GM21367 (cell line): ENCODE measurements at regions not wholly inside any gene's neighbourhood (a gene's known extent, or its start where the extent isn't known, plus 50 kb on each side); places are given as distances from the start of the nearest gene placed in this dataset.

Experiments
- ATAC-seq: cut with Tn5 transposase; IDR thresholded peaks from one replicate; pipeline ENCODE4 v1.9.1; 2021; ENCODE audit not compliant: unreplicated experiment

DNA sequence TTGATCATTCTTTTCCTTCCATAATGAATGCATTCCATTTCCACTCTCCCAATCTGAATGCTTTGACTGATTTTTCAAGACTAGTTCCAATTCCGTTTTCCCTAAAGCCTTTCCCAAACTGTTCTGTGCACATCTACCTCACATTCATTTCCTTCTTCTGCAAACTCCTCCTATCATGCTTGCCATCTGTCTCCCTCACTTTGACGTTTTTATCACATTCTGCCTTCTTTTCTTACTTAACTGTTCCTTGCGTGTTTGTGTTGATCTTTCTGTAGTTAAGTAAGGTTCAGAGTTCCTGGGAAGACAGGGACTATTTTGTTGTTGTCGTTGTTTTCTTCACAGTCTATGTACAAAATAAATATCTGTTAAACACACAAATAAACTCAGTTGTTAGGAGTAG is 179.0 kb downstream of the NXPE2 start:
- no peak for ATAC-seq

DNA sequence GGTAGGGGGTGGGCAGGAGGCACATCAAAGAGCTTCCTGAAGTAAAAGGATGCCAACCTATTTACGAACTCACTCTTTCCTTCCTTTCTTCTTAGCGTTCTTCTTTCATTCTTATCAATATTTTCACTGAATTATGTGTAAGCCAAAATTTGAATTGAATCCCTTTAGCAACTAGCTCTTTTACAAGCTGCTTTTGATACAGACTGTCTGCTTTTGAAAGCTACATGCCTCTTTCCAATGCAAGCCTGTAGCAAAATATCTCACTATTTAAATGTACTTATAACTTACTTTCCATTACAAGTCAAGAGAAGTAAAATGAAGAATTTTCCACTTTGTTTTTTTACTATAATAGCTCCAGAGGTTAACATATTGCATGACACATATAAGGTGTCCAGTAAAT is 186.6 kb downstream of the NXPE2 start:
- no peak for ATAC-seq

GRCh38 chr11:114876234-114876633 is 197.9 kb downstream of the NXPE2 start:
- ATAC-seq: no peak

GRCh38 chr11:114877976-114878375 is 199.6 kb downstream of the NXPE2 start:
- no peak for ATAC-seq

DNA sequence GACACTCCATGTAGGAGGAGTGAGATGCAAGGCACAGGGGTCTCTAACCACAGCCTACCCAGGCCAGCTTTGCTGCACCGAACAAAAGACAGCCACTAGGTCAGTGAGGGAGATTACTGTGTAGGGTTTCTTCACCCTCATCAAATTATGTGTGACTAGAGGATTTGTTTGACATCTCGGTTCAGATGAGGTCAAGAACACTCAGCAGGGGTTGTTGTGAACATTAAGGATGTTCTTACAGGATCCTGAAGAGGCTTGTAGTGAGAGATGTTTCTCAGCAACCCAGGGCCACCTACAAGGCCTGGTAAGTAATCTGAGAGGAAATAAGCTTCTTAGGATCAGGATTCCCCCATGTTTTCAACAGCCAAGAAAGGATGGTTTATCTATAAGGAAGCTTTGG is 202.1 kb downstream of the NXPE2 start:
- ATAC-seq: no peak

DNA sequence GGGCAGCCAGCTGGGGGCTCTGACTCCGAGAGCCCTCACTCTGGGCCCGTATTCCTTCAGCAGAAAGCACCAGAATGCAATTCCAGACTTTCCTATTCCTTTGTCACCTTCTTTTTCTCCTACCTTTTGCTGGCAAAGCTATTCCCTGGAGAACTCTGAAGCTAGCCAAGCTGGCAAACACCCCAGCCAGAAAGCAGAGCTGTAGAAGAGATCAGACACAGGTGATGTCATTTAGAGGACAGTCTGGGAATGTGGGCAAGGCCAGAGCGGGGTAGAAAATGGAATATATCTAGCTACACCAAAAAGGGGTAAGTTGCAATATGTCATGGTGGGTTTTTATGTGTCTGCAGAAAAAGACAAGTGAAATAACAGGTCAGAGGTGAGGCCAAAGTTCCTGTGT is 205.1 kb downstream of the NXPE2 start:
- no peak for ATAC-seq

DNA sequence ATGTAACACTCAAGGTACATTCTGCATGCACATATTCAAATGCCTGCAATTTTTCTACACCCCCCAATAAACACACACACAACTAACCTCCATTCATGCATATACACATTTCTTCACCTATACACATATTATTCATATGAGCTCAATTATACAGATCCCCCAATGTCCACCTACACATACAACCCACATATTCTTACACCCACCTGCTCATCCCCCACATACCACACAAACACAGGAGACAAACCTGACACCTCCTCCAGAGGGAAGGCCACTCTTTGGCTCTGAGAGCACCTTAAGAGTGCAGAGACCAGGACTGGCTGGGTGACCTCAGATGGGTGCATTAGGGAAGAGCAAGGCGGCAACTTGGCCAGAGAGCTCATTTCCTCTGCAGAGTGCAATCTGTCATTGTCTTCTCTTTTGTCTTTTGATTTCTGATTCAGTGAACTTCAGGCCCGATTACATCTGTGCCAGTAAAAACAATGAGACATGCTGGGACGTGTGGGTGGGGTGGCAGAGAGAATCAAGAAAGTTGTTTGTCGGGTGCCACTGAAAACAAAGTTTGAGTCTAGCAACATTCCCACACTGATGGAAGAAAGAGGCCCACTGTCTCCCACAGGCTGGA is 208.4 kb downstream of the NXPE2 start:
- no peak for ATAC-seq

GRCh38 chr11:114889594-114890011 is 211.3 kb downstream of the NXPE2 start:
- ATAC-seq: no peak

- ATAC-seq: no peak
Observed at GRCh38 chr11:114890038-114890437, 211.7 kb downstream of the NXPE2 start.

- no peak for ATAC-seq
Observed at GRCh38 chr11:114891911-114892310, 213.6 kb downstream of the NXPE2 start.

GRCh38 chr11:114892381-114893197 is 214.3 kb downstream of the NXPE2 start:
- no peak for ATAC-seq

DNA sequence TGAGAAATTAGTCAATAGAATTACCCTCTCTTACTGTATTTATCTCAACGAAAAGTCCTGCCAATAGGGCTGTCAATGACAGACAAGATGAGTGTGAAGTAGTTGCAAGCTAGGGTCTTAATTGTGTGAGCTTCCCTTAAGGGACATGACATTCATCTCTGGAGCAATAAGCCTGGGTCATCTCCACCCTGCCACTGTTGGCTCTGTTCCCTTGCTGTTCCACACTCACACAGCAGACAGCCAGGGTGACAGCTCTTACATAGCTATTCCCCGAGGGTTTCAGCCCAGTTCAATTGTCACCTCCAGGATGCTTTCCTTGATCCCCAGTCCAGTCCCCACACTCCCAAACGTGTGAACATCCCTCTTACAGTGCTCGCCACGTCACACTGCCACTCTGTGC is 215.0 kb downstream of the NXPE2 start:
- no peak for ATAC-seq

- ATAC-seq: no peak
Observed at GRCh38 chr11:114896594-114896993, 218.3 kb downstream of the NXPE2 start.

GRCh38 chr11:114909866-114910265 is 231.5 kb downstream of the NXPE2 start:
- ATAC-seq: no peak

GRCh38 chr11:114912826-114913225 is 234.5 kb downstream of the NXPE2 start:
- no peak for ATAC-seq

DNA sequence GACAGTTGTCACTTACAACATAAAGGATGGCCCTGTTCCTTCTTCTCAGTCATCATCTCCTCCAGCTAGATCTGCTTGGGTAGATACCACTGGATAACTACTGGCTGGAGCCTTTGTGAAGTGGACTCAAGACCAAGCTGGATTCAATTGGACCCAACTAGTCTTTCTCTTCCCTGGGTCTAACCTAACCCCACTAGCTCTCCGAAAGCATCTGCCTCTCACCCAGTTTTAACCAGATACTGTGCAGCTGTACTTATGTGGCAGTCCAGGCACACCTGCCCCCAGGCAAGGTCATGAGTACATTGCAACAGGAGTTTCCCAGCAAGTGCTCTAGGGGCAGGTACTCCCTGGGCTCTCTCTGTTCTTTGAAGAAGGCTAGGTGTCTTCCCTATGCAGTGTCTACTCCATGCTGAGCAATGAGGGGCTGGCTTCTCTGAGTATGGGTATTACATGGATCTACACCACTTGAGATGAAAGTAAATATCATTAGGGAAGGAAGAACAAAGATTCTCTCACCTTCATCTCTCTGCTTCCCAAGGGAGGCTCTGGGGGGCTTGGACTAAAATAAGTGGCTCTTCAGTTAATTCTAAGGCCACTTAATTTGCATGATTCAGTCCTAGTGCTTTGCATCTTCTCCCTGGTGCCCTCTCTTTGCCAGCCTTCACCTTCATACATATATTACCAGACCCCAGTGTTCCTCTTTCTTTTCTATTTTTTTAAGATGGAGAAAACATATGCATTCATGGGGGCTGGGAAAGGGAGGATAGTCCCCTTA is 236.1 kb downstream of the NXPE2 start:
- no peak for ATAC-seq

DNA sequence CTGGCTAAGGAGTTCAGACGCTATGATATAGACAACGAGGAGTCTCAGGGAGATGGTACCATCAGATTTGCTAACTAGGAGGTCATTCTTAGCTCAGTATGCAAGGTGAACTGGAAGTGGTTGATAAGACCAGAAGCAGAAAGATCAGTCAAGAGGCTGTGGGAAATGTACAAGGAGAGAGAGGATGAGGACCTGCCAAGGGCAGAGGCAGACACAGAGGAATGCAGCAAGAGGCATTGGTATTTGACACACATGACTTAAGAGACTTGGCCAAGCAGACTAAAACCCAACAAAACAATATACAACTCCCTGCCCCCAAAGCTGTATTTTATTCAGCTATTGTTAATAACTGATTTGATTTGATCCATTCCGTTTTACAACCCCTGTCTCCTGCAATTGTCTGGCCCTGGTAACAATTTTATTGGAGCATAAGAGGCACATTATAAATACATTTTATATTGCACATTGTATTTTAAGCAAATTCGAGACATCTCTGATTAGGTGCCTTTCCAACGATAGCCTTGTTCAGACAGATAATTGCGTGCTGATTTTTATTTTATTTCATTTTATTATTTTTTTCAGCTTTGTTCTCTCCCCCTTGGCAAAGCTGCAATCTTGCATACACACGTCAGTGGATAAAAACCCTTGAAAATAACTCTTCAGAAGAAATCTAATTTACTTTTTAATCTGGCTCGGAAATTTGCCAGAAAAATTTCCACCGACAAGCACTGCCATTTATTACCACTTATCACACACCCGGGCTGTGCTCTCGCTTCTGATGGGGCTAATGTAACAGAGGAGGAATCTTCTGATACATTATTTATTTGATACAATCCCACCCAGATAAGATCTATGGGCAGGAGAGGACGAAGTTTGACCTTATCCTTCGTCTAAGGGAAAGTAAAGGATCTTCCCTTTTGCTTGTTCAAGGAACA is 237.8 kb downstream of the NXPE2 start:
- ATAC-seq: no peak

DNA sequence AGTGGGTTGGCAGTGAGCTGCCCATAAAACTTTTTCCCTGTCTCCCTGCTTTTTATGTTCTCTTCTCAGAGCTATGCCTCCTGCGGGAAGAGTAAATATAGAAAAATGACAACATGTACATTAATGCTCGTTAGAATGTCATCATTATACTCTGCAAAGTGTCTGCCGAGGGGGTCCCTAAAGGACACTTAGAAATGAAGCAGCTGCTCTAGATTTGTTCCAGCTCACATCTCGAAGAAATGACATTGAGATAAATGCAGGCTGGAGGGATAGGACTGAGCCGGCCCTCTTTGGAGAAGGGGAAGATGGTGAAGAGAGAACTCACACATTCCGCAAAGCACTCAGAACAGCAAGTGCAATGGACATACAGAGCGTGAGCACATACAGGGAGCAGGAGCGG is 240.0 kb downstream of the NXPE2 start:
- ATAC-seq: no peak

DNA sequence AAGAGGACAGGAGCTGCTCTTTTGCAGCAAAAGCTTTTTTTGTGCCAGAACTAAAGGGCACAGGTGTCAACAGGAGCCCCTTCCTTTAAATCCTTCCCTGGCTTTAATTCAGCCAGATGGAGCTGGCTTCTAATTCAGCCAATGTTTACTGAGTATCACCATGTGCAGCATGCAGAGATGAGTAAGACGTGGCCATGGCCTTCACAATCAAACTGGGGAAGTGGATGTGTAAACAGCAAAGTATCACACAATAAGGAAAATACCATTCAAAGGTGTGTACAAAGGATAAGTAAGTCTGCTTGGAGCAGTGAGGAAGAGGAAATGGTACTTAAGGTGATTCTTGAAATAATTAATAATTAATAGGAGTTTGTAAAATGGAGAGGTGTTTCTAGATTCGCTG is 243.4 kb downstream of the NXPE2 start:
- ATAC-seq: no peak

DNA sequence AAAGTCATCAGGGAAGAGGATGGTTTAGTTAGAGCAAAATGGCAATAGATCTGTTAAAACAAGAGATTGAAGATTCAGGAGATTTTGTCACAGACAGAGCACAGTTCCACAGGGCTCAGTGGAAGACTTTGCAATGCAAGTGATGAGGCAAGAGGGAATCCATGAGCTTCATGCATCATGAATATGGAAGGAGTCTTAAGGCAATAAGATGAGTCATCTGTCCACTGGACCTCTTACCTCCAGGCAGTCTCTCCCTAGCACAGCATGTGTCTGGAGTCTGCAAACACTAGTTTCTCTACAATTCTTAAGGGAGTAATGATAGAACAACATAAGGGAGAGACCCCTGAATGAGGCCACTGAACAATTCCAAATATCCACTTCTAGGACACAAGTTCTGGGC is 245.7 kb downstream of the NXPE2 start:
- no peak for ATAC-seq

GRCh38 chr11:114925591-114925990 is 247.3 kb downstream of the NXPE2 start:
- ATAC-seq: no peak
